ENCODE measurements at regions not wholly inside any gene's neighbourhood (a gene's known extent, or its start where the extent isn't known, plus 50 kb on each side); places are given as distances from the start of the nearest gene placed in this dataset.
"Not testable (repeated sequence)": the region's sequence is repeated elsewhere in the genome, so short reads cannot be mapped to it uniquely, and the experiment has no call there.

DNA sequence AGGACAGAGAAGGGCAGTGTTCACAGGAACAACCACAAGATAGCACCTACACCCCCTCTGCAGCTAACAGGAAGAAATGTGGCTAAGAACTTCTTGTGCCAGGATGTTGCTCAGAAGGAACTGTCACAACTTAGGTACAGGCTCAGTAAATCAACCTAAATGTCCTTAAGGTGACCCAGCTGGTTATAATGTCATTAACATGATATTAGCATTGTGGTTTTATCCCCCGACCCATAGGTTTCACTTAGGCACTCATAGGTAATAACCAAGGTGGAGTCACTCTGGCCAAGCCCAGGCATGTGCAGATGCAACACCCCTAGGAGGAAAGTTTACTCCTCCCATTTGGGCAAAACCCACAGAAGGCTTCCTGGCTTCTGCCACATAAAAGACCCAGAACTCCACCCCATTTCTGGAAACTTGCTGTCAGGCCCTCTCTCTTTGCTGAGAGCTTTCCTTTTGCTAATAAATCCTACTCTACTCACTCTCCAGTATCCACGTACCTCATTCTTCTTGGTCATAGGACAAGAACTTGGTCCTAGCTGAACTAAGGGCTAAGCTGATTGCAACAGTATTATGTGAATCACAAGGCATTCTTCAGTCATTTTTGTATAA lies 951.3 kb downstream of the SLITRK5 start:
- peak; percentile 0 for DNase-seq

DNA sequence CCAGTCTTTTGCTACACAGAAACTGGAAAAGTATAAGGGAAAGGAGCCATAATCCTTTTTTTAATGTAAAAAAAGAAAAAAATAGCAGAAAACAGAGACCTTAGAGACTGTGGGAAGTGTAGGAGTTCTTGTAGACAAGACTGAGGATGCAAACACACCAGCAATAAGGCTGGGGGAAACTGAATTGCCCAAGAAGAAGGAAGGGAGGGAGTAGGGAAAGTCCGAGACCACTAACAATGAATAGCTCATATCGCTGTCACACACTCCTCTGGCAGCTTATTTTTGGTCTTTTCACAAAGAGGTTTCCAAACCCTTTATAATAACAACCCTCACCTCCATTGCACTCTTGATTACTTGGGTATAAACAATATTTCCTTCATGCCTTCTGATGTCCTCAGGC lies 952.0 kb downstream of the SLITRK5 start:
- no peak for DNase-seq

DNA sequence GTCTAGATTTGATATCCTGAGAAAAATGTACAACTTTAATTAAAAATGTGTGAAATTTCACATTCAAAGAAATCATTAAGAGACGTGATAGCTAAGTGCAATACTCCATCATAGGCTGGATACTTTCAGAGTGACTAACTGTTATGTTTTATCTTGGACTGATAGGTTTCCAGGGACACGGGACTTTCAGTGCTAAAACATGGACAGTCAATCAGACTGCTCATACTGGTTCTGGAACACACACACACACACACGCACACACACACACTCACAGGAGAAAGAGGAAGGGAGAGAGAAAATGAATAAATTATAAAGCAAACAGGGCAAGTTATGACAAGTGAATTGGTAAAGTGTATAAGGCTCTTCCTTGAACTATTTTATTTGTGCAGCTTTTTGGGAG lies 955.9 kb downstream of the SLITRK5 start:
- no peak for DNase-seq

DNA sequence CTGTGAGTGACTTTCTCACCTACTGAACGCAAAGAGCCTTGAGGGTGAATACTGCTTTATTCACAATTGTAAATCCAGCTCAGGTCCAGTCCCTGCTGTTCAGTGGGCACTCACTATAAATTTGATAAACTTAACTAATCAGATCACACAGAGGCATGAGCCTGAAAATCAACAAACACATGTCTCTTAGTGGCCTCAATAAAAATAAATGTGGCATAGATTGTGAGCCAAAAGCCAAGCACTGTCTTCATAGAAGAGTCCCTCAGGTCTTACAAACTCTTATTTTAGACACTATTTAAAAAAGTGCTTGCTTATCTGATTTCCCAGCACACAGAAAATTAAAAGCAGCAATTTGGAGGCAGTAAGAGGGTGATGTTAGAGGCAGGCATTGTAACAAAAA lies 957.7 kb downstream of the SLITRK5 start:
- DNase-seq, result no peak

DNA sequence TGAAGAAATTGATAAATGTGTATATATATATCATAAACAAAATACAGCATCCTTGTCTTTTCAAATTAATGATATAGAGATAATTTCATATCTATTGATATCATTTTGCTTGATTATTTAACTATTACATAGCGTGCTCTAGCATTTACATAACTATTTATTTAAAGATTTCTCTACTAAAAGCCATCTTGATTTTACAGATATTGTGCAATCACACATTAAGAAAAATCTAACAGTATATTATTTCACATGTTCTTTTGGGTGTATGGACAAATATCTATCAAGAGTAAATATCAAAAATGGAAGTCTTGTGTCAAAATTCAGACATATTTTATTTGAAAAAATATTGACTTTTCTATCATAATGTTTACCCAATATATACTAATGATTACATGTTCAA lies 966.8 kb downstream of the SLITRK5 start:
- DNase-seq, result no peak

DNA sequence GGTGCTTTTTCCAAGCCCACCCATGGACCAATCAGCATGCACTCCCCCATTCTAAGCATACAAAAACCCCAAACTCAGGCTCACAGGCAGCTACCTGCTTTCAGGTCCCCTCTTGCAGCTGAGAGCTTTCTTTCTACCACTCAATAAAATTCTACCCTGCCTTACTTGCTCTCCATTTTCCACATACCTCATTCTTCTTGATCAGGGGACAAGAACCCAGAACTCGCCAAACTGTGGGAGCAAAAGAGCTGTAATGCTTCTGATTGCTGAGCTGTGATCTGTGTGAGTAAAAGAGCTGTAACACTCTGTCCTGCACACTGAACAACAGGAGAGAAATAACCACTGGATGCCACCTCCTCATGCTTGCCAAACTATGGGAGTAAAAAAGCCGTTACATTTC lies 972.1 kb downstream of the SLITRK5 start:
- no peak for DNase-seq

DNA sequence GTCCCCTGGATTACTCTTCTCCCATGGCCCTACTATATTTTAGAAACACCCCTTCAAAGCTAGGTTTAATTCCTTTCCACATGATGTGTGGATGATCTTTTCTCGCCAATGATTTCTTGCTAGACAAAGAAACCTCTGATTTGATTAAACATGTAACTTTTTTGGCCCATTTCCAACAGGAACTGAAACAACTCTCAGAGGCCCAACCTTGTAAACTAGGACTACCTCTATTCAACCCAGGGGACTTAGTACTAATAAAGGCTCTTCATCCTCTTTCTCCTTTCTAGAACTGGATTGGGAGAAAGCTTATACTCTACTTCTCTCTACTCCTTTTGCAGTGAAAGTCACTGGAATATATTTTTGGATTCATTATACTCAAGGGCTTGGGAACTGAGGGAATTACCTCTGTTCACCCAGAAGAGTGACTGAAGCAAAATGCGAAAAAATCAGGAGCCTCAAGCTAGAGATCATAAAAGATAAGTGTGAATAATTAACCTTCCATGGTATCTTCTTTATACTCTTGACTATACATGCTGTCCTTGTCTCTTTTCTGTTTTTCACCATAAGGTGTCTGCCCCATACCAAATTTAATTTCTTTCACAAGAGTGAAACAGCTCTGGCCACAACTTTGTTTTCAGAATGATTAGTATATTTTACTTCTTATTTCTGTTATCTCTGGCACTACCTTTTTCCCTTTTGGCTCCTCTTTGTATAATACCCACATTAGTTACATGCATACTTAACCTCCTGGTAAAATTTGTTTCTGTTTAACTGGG lies 977.6 kb downstream of the SLITRK5 start:
- DNase-seq, result no peak

DNA sequence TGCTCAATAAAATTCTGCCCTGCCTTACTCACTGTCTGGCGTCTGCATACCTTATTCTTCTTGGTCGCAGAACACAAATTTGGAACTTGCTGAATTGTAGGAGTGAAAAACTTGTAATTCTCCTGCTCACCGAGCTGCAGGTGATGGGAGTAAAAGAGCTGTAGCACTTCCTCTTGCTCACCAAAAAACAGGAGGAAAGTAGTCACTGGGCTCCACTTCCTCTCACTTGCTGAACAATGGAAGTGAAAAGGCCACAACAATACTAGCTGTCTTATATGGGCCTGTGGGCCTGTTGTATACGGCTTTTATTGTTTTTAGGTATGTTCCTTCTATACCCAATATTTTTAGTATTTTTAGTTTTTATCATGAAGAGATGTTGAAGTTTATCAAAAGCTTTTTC lies 978.7 kb downstream of the SLITRK5 start:
- no peak for DNase-seq

DNA sequence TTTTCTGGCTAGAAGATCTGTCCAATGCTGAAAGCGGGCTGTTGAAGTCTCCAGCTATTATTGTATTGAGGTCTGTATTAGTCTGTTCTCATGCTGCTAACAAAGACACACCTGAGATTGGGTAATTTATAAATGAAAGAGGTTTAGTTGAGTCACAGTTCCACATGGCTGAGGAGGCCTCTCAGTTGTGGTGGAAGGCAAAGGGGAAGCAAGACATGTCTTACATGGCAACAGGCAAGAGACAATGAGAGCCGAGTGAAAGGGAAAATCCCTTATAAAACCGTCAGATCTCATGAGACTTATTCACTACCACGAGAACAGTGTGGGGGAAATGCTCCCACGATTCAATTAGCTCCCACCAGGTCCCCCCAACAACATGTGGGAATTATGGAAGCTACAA lies 980.4 kb downstream of the SLITRK5 start:
- DNase-seq, result no peak

DNA sequence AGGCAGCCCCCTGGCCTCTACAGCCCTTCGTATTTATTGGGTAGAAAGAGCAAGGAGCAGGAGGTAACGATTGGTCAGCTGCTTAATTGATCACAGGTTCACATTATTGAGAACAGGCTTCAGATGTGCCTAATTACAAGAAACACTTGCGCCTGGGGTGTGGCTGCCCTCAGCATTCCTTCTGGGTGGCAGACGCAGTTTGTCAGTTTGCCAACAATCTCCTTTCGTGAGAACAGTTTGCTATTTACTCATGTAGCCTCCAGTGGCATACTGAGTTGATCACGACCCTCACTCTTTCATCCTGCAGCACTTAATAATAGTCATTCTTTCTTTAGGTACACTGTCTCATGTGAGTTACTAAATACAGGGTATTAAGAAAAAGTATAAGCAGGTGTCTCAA lies 985.6 kb downstream of the SLITRK5 start:
- no peak for DNase-seq

DNA sequence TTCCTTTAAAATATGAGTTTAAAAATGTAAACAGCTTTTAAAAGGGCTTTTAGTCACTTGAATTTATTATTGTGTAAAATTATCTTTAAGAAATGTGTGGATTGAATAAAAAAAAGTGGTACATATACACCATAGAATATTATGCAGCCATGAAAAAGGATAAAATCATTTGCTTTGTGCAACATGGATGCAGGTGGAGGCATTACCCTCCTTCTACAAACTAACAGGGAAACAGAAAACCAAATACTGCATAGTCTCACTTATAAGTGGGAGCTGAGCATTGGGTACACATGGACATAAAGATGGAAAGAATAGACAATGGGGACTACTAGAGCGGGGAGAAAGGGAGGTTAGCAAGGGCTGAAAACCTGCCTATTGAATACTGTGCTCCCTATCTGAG lies 999.3 kb downstream of the SLITRK5 start:
- DNase-seq, result no peak

DNA sequence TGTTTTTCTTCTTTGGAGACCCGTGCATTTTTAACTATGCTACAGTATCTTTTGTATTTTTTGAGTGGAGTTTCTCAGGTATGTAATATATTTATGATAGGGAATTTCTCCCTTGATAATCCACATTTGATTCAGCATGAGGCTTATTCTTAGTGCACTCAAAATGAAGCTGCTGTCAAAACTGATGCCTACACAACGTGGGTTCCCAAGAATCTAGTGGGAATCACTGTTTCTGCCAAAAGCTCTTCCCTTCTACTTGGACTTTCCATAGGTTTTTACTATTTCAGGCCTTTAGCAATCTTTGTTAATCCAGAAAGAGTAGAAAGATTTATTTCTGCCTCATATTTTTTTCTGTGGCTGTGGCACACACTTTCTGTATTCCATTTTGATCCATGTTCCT lies 1003.7 kb downstream of the SLITRK5 start:
- DNase-seq, result no peak

DNA sequence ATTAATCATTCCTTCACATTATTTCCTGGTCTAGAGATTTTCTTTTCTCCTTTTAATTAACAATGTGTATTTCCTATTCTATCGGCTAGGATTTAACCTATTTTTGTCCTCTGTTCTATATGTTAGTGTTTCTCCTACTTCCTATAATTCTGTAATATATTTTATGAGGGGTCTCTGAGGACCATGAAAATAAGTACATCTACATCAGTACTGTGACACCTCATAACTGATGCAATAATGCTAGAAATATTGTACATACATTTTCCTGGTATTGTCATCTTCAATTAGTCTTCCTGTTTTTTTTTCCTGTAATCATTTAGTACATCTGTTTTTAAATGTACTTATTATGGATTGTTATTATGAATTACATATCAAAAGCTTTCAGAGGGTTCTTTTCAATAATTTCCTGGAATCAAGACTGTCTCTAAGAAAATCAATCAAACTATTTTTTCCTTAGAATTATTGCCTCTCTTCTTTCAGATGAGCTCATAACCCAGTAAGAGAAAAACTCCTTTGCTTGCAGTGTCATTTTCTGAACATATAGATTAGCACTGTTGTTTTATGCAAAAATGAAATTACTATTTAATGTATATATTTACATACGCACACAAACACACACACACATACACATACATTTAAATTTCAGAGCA lies 1004.3 kb downstream of the SLITRK5 start:
- DNase-seq, result no peak

DNA sequence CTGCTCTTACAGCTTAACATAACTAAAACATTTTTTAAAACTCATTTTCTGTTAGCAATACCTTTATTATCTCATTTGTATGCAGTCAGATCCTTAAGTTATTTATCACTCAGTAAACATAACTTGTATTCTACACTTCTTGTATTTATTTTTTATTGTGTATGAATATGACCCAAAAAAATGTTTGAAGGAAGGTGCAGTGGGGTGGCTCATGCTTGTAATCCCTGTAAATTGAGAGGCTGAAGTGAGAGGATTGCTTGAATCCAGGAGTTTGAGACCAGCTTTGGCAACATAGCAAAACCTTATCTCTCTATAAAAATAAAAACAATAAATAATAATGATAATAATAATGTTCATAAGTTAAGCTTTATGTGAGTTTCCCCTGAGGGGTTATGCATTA lies 1004.8 kb downstream of the SLITRK5 start:
- no peak for DNase-seq

DNA sequence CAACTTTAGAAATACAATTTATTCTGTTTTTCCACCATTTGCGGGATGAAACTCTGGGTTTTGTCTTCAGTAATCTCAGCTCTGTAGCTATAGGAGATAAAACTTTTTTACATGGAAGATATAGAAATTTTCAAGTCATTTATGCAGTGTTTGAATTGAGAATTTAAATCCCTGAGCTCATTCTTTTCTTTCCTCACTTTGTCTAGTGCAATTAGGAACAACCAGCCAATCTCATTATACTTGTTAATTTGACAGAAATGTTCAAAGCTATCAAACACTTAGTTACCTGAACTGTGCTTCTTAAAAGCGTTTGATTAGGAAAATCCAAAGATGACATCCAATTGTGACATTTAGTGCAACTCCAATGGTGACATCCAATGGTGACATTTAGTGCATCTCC lies 1014.3 kb downstream of the SLITRK5 start:
- DNase-seq, result no peak

DNA sequence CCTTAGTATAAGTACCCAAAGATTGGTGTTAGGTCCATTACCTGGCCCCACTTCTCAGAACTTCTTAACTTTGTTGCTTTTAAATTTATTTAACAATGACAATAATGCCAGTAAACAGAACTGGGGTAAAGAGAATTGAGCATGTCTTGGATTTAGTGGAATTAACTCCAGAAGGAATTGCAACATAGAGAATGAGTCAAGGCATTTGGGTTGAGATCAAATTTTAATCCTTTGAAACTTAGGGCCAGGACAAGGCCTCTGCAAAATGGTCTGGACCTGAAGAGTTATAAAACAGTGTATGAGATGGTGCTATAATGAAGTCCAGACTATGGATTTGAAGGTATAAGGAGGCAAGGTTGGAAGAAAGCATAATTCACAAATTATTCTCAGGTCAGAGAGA lies 1030.4 kb downstream of the SLITRK5 start:
- no peak for DNase-seq

DNA sequence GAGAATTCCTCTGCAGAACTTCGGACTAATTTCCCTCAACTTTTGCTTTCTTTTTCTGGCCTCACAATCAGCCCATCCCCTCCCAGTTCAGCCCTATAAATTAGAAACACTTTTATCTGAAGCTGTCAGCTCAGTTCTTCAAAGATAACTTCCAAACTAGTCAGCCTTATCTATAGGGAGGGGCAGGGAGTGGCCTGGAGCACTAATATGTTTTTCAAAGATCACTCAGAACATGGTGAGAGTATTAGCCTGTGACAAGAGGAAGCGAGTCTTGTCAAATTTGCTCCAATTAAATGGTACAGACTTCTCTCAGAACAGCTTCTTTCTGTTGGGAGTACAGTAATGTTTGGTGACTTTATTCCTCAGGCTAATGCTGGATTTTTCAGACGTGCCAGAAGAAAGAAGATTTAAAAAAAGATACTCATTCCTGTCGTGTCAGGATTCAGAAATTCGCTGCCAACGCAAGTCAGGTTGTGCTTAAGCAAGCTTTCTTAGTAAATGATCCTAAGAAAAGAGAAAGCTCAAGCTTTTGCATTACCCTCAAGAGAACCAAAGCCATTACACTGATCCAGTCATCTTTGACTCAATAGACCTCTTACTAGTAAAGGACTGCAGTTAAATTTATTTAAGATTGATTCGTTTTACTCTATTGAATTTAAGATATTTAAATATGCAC lies 1033.6 kb downstream of the SLITRK5 start:
- no peak for DNase-seq

DNA sequence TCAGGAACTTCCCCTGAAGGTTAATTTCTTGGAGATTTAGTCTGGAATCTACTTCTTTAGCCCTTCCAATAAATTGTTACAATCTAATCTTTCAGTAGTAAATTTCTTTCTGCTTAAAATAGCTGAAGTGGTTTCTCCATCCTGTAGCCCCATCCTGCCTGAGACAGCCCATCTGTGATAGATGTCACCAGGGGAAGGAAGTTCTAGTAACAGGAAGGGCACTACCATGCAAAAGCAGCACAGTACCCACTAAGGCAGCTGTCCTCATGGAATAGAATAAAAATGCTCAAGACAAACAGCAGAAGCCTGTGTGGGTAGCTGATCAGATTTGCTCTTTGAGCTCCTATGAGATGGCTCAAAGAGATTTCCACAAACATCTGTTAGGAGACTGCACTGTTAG lies 1036.5 kb downstream of the SLITRK5 start:
- no peak for DNase-seq

DNA sequence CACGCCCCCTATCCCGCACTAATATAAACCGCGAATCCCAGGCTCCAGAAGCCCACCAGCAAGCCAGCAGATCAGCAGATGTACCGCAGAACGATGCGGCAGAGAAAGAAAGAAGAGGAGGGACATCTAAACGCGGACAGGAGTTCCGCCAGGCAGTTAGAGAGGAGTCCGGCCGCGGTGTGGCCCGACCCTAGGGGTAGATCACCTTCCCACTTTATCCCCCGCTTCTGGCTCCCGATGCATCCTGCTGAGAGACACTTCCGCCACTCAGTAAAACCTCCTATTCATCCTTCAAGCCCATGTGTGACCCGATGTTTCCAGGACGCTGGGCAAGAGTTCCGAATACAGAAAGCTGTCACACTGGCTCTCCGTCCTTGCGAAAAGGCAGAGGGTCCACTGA lies 1046.8 kb downstream of the SLITRK5 start:
- no peak for DNase-seq

DNA sequence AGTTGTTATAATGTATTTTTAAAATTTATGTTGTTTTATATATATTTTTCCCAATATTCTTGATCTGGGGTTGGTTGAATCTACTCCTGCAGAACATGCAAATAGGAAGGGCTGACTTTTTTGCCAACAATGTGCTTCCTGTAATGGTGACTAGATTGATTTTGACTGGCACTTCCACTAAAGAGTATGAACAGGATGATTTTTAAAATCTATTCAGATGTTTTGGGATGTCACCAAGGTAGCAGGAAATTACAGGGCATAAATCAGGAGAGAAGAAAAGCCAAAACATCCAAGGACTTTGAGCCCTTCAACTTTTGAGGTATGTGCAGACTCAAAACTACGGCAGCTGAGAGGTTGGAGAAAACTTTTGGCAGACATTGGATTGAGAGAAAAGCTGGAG lies 1047.6 kb downstream of the SLITRK5 start:
- DNase-seq, result no peak

DNA sequence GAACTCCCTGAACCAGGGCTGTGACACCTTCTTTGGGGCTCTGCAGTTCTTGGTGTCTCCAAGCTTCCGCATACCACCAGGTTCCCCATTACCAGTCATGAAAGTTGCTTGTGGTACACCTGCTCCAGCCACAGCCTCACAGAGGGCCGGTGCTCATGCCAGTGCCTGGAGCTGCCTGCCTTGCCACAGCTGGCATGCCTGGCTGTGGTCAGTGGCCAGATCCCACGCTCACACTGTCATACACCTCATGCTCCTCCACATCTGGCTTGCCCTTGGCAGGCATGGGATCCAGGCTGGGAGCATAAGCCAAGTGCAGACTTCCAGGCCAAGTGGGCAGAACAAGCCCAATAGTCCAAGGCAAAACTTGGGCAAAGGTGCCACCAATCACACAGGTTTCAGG lies 1054.9 kb downstream of the SLITRK5 start:
- DNase-seq, result no peak

DNA sequence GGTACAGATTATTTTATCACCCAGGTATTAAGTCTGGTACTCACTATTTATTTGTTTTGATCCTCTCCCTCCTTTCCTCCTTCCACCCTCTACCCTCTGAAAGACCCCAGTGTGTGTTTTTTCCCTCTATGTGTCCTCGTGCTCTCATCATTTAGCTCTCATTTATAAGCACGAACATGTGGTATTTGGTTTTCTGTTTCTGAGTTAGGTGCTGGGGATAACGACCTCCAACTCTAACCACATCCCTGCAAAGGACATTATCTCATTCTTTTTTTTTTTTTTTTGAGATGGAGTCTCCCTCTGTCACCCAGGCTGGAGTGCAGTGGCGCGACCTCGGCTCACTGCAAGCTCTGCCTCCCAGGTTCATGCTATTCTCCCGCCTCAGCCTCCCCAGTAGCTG lies 1056.1 kb downstream of the SLITRK5 start:
- not testable (repeated sequence) for DNase-seq

DNA sequence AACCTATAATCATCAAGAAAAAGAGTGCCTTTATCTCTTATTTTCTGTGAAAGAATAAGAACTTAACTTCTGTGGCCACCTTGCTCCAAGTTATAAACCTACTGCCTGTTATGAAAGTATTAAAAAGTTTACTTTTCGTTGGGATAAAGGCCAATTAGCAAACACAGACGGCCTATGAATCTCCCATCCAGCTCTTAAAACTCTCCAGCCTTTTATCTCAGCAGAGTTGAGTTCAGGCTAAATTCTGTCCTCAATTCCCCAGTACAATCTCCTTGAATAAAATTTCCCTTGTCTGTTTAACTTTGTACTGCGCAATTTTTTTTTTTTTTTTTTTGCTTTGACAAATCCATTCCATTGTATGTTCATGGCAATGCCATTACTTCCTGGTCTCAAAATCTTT lies 1058.4 kb downstream of the SLITRK5 start:
- DNase-seq, result no peak

DNA sequence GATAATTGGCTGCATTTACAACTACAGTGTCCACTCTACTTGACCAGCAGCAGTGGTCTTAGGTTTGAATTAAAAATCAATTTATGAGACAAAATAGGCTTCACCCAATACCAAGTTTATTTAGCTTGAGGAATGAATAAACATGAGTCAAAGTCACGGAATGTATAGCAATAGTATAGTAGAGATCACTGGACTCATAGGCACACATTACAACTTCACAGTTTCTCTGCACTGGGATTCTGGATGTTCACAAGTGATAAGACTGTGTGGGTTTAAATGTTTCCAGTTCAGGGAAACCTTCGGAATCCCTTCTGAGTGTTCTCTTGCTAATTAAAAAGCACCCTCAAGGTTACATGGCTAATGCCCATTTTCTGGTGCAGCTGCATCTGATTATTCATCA lies 1064.9 kb downstream of the SLITRK5 start:
- no peak for DNase-seq

All from activated CD4-positive, alpha-beta T cell treated with anti-CD3 and anti-CD28 coated beads, Interleukin-2, Interleukin-6, amounts not matched to agents 100 ng/mL and 50 ng/mL, durations not matched to agents 16 hours and 8 hours (primary cell).